GM21786 (cell line): ENCODE measurements at regions not wholly inside any gene's neighbourhood (a gene's known extent, or its start where the extent isn't known, plus 50 kb on each side); places are given as distances from the start of the nearest gene placed in this dataset.
"Not testable (repeated sequence)": the region's sequence is repeated elsewhere in the genome, so short reads cannot be mapped to it uniquely, and the experiment has no call there.

Experiments
- ATAC-seq: cut with Tn5 transposase; IDR thresholded peaks from one replicate; pipeline ENCODE4 v1.9.1; 2021; ENCODE audit not compliant: unreplicated experiment

DNA sequence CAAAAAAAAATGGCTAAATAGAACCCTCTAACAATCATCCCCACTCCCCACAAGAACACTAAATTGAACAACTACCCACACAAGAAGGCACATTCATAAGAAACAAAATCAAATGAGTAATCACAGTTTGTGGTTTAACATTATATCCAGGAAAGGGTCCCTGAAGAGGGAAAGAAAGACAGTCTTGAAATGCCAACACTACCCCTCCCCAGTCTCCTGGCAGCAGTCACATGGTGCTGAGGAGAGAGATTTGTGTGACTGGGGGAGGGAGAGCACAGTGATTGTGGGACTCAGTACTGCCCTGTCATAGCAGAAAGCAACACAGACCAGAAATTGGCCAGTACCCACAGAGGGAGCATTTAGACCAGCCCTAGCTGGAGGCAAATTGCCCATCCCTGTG lies 443.7 kb upstream of the BTBD3 start:
- no peak for ATAC-seq

DNA sequence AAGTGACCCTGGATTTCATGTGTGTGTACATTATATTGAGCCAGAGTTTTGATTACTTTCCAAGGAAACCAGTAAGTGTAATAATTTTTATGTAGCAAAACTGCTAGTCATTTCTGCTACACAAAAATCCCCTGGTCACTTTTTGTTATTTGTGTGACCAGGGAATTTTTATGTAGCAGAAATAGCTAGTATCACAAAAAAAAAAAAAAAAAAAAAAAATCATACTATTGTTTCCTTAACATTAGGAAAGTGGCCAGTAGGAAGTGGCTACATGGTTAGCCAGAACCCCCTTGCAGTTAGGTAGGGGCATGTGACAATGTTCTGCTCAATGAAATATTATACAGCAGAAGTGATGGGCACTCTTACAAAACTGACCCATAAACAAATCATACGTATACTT lies 434.0 kb upstream of the BTBD3 start:
- no peak for ATAC-seq

DNA sequence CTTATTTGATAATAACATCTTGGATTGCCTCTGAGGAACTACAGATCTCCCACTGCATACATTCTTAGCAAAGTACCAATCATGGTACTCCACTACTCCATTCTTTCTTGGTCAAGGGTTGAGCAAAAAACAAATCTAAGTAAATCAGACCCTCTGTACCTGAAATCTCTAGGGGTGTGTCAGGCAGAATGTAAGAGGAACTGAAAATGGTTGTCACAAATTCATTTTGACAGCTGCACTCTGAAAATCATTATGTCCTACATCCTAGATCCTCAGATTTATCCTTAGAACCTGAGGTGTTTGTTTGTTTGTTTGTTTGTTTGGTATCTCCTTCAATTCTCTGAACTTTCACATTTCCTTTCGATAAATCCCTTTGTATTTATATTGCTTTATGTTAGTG lies 433.2 kb upstream of the BTBD3 start:
- no peak for ATAC-seq

DNA sequence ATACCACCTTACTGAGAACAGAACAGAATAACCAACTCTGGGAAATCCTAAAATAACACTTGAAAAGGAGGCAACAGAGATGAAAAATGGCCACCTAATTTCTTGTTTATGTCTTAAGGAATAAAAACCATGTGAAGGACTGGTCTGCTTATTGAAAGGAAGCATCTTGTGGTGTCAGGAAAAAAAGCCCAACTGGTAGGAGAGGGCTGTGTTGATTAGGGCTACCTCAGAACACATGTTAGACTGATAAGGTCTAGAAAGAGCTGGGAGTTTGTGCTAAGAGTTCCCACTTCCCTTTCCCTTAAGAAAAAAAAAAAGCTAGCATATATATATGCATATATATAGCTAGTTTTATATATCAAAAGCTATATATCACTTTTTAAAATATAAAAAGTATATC lies 425.3 kb upstream of the BTBD3 start:
- ATAC-seq, result no peak

DNA sequence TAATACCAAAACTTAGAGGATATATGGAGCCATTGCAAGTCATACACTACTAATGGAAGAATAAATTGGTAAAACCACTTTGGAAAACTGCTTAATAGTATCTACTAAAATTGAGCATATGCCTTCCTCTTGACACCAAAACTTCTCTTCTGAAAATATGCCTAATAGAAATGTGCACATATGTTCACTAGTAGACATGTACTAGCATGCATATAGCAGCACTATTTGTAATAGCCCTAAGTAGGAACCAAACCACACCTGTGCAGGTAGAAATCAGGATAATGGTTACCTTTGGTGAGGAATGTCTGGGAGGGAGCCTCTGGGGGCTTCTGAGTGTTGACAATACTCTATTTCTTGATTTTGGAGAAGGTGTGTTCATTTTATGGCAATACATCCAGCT lies 424.8 kb upstream of the BTBD3 start:
- ATAC-seq, result no peak

DNA sequence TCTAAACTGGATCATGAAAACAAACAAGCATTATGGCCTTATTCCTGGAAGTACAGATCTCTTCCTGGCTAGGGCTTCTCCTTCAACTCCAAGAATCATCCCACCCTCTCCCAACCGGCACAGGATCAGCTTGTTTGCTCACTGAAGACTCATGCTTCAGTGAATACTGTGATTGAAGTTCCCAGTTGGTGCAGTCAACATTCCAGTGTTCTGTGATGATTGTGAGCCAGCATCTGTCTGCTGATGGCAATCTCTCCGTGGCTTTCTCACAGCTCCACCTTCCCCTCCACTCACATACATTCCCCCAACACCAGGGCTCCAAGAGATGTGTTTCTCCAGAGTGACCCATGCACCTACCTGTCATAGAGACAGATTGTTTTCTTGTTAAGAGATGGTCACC lies 421.3 kb upstream of the BTBD3 start:
- ATAC-seq, result no peak

DNA sequence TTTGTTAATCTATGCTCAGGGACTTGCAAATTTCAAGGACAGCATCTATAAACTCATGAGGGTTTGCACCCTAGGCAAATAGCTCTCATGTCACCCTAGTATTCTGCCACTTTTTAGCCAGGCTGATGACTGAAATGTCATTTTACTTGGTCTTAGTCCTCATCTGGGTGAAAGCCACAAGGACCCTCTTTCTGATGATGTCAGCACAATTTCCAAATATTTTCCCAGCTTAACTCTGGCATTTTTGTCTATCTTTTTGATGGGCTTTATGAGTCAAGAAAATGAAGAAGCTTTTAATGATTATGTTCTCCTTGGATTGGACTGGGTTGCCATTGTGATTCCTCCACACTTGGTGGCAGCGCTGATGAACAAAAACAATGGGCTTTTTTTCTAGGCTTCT lies 420.1 kb upstream of the BTBD3 start:
- ATAC-seq, result no peak

DNA sequence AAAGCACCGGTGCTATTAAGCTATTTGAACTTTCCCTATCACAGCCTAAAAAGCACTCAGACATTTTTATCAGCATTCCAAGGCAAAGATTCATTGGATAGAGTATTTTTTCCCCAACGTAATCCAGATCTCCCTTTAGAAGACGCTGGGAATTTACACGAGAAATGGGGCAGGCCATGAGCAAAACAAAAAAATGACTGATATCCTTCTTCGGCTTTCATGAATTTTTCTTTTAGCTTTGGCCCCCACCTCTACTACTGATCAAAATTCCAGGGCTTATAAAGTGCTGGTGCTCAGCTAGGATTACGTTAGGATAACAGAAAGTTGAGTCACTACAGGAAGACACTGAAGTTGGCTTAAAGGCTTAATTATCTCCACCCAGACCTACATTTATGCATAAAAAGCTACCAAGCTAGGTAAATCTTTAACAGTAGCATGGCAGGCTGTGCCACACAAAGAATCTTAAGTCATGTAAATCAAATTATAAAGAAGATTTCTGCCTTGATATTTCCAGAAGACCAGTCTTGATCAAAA lies 418.5 kb upstream of the BTBD3 start:
- no peak for ATAC-seq

DNA sequence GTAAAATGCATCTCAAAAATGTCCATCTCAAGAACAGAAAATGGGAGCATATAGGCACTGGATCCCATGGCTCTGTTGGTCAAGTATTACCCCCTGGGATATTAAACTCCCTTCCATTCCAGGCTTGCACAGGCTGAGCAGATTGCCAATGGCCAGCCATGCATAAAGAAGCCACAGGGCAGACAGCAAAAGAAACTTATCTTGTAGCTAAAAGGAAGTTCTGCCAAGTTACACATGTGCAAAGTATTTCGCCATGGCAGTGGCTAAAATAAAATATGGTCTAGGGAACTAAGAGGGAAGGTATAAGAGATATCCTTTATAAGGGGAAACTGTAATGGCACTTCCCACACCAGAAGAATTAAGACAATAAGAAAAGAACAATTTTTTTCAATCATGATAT lies 415.6 kb upstream of the BTBD3 start:
- no peak for ATAC-seq

DNA sequence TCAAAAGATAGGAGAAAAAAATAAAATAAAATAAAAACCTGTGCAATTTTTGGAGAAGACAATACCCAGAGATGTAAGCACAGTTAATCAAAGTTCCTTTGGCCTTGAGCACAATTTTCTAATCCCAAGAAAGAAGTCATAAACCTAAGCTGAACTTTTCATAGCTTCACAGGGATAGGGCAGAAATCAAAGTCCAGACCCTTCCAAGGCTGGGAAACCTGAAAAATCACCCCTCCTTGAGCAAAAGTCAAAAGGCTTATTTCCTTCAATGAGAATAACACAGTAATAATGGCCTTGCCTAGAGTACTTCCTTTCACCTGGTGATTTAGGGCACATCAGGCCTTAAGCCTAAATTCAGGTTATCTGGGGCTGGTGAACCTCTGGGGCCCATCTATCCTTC lies 415.0 kb upstream of the BTBD3 start:
- no peak for ATAC-seq

DNA sequence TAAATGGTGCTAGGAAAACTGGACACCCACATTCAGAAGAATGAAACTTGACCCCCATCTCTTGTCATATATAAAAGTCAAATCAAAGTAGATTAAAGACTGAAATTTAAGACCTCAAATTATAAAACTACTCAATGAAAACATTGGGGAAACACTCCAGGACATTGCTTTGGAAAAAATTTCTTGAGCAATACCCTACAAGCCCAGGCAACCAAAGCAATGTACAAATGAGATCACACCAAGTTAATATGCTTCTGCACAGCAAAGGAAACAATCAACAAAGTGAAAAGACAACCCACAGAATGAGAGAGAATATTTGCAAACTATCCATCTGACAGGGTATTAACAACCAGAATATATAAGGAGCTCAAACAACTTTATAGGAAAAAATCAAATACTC lies 407.9 kb upstream of the BTBD3 start:
- ATAC-seq, result no peak

DNA sequence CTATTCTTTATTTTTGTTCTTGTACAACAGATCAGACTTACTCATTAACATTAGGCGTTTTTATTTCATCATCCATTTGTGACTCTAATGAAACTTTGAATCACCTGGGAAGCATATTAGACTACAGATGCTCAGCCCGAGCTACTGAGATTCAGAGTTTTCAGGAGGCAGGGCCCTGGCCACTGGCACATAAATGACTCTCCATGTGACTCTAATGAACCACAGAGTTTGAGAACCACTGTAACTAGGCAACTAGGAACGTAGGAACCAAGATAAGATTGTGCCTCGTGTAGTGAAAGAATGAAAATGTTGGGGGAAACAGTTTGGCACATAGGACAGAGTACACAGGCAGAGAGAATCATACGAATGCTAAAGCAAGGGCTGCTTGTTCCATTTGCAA lies 405.9 kb upstream of the BTBD3 start:
- ATAC-seq, result no peak

DNA sequence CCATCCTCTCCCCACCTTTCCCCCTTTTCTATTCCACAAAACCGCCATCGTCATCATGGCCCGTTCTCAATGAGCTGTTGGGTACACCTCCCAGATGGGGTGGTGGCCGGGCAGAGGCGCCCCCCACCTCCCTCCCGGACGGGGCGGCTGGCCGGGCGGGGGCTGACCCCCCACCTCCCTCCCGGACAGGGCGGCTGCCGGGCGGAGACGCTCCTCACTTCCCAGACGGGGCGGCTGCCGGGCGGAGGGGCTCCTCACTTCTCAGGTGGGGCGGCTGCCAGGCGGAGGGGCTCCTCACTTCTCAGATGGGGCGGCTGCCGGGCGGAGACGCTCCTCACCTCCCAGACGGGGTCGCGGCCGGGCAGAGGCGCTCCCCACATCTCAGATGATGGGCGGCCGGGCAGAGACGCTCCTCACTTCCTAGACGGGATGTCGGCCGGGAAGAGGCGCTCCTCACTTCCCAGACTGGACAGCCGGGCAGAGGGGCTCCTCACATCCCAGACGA lies 404.4 kb upstream of the BTBD3 start:
- ATAC-seq, result not testable (repeated sequence)

DNA sequence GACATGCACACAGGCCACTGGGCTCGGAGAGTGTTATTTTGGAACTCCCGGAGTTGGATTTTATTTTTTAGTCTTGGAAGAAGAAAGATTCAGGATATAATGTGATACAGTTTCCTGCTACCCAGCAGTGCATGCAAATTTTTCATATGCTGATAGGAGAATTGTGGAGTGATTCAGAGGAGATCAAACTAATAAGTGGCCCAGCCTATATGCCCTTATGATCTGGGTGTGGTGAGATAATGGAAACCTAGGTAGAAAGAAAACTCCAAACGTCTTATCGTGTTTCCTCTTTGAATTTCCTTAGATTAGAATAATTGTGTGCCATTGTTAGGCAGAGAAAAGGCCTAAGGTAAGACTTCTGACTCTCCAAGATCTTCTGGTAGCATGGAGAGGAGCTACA lies 401.2 kb upstream of the BTBD3 start:
- no peak for ATAC-seq

DNA sequence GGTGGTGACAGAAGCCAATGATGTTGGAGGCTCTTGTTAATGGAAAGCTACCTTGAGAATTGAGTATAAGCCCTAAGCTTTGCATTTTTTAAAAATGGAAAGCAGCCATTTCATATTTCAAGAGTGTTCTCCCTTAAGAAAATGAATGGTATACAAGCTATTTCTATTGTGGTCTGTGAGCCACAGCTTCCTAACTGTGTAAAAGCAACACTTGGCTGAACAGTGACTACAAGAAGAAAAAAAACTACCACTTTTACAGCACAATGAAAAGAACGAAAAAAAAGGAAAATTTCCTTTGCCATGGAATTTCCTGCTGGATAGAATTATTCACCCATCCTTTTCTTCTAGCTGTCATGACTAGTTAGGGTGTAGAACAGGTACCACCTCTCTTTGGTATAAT lies 397.1 kb upstream of the BTBD3 start:
- no peak for ATAC-seq

DNA sequence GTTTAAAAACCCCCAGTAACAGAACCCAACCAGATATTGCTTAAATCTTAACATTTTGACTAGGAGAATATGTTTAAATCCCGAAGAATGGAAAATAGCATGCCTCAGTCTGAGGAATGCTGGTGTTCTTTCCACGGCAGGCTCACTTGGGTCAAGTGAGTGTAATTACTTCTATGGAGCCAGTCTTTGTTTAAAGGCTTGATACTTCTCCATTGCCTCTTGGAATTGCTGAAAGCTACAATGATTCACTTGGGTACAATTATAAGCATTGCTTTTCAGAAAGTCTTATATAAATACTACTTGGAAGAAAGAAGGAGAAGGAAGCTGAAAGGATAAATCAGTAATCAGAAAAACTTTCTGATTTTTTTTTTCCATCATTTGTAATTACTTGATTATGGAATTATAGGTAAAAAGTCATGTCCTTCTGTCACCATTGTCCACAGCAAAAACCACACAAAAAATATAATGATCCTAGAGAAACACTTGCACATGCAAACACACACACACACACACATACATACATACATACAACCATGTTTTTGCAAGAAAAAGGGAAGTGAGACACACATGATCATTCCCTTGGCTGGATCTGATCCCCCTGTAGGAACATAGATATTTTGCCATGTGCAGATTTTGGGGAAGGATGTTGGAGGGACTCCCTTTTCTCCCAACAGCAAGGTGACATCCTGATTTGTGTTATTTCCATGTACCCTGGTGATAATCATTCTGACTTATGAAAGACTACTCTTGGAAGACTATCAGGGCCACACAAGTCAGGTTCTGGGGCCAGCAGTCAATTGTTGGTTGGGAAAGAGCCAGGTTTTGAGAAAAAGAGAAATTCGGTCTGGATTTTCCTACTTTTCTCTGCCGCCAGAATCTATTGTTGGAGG lies 396.0 kb upstream of the BTBD3 start:
- no peak for ATAC-seq

DNA sequence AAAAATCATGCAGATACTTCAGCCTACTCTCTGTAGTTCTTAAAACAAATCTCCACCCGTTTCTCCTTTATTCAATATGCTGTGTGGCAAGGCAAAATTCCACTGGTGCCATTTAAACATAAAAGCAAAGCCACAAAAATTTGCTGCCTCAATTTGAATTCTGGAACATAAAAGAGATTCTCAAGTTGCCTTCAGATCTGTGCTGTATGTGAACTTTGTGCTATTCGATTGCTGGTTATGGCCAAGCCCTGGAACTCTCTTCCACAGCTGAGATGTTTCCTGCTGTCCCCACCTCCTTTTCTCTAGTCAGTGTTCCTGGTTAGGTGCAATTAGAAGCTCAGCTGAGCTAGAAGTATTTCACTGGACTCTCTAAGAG lies 395.3 kb upstream of the BTBD3 start:
- no peak for ATAC-seq

DNA sequence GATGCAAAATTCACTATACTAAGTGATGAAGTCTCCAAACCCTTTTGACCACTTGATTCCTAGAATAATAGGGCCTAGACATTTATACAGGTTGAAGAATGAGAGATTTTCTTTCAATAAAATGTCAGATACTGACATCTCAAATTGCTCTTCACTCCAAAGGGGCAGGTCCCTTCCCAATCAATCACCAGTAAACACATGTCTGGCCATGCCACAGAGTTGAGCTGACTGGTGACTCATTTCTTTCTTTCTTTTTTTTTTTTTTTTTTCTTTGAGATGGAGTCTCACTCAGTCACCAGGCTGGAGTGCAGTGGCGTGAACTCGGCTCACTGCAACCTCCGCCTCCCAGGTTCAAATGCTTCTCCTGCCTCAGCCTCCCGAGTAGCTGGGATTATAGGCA lies 388.6 kb upstream of the BTBD3 start:
- ATAC-seq, result no peak

DNA sequence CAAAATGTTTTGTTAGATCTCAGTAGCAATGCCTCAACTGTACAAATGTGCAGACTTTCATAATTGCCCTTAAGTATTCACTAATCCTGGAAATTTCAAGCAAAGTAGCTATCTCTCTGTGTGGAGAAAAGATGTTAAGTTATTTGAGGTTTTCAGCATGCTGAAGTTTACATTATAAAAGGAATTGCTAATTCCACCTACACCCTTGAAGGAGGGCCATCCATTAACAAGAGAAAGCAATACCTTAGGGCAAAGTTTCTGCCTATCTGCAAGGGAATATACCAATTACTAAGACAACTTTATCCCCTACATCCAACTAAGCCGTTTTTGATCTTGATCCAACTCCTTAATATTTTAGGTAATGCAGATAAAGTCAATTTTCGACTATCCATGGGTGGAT lies 380.7 kb upstream of the BTBD3 start:
- ATAC-seq, result no peak

DNA sequence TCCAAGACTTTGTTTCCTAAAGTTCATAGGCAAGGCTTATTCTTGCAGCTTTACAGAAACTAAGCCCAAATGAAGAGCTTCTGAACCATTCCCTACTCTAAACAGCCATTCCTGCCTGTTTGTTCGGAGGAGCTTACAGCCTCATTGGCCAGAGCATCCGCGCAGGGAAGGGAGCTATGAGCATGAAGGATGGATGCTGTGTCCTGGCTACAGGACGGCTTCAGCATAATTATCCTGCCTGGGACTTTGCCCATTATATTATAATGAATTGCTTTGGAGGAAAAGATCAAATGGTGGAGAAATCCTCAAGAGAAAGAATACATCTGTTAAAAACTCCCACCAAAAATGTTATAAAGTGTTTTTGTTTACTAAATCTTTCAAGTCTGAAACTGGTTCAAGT lies 378.2 kb upstream of the BTBD3 start:
- ATAC-seq, result no peak

DNA sequence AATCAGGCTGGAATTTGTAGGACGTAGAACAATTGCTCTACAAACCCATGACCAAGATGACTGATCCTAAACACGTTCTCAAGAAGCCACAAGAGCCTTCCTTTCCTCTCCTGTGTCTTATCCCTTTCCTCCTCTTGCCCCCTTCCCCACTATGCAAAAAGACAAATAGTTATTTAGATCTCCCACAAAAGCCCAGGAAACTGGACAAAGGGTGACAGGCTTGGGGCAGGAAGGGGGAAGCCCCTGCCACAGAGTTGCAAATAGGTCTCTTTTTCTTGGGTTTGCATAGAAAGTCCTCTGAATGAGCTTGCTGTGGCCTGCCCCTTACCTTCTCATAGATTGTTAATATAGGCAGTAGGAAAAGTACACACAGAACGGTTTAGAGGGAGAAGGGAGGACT lies 377.1 kb upstream of the BTBD3 start:
- ATAC-seq, result no peak

DNA sequence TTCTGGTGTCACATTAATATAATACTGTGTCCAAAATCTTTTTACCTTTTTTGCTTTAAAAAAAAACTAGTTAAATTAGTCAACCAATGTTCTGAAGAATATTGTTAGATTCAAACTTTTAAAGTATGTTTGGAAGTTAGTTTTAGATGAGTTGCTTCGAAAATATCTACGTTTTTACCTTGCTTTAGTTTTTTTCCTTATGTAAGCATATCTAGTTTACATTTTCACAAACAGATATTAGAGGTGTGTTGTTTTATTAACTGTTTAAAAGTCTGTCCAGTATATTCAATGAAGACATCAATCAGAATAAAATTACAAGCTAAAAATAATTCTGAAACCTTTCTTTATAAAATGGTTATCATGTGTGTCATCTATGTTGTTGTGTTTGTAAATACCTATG lies 375.0 kb upstream of the BTBD3 start:
- ATAC-seq, result no peak
